ENCODE measurements at regions not wholly inside any gene's neighbourhood (a gene's known extent, or its start where the extent isn't known, plus 50 kb on each side); places are given as distances from the start of the nearest gene placed in this dataset.

DNA sequence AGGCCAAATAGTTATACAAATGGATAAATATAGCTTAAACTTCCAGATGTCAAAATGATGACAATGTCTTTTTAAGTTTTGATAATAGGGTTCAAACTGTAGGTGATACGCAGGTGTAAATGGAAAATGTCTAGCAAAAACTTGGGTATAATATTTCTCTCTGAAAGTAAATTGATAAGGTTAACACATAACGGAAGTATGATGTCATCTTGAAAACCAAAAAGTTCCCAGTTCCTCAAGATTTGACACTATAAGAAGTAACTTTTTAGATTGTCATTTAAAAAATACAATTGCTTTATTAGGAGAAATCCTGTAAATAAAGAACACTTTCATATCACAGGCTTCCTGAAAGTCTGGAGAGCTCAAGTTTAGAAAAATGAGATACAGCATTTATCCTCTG is 483.4 kb downstream of the FRK start:
- no peak for DNase-seq
- Mint-ChIP-seq H3K36me3 (ENCODE audit: unreplicated experiment) (no peaks in the 10 kb centered on the region), H3K9me3 (ENCODE audit: unreplicated experiment) (no peaks in the 10 kb centered on the region), H3K27me3 (ENCODE audit: unreplicated experiment) (no peaks in the 10 kb centered on the region), H3K4me1 (ENCODE audit: low read depth, unreplicated experiment) (no peaks in the 10 kb centered on the region), H3K4me3 (ENCODE audit: unreplicated experiment) (no peak overlapping the region), H3K27ac (ENCODE audit: unreplicated experiment) (no peak overlapping the region)
- TF ChIP-seq, protein P1, sequence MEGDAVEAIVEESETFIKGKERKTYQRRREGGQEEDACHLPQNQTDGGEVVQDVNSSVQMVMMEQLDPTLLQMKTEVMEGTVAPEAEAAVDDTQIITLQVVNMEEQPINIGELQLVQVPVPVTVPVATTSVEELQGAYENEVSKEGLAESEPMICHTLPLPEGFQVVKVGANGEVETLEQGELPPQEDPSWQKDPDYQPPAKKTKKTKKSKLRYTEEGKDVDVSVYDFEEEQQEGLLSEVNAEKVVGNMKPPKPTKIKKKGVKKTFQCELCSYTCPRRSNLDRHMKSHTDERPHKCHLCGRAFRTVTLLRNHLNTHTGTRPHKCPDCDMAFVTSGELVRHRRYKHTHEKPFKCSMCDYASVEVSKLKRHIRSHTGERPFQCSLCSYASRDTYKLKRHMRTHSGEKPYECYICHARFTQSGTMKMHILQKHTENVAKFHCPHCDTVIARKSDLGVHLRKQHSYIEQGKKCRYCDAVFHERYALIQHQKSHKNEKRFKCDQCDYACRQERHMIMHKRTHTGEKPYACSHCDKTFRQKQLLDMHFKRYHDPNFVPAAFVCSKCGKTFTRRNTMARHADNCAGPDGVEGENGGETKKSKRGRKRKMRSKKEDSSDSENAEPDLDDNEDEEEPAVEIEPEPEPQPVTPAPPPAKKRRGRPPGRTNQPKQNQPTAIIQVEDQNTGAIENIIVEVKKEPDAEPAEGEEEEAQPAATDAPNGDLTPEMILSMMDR (IDR thresholded peaks at IDR 0.05; ENCODE audit: partially characterized antibody, unreplicated experiment), result no peak

DNA sequence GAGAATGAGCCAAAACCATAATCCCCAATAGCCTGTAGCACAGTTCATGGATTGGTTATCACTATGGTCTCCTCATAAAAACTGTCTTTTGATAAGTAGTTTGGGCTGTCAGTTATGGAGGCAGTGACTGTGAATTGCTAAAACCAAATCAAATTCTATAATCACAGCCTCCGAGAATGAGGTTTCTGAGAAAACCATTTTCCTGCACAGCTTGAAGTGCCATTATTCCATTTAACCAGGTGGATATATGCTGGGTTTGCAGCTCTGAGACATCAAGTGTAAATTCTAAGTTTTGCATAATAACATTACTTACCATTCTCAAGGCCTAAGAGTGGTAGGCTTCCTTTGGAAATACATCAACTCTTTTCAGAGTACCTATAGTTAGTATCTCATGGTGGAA is 485.4 kb downstream of the FRK start:
- H3K4me3 Mint-ChIP-seq (ENCODE audit: unreplicated experiment), result no peak overlapping the region
- no peak overlapping the region for H3K27ac Mint-ChIP-seq (ENCODE audit: unreplicated experiment)
- H3K27me3 Mint-ChIP-seq (ENCODE audit: unreplicated experiment), result no peaks in the 10 kb centered on the region
- no peaks in the 10 kb centered on the region for H3K9me3 Mint-ChIP-seq (ENCODE audit: unreplicated experiment)
- H3K36me3 Mint-ChIP-seq (ENCODE audit: unreplicated experiment), result no peaks in the 10 kb centered on the region
- no peaks in the 10 kb centered on the region for H3K4me1 Mint-ChIP-seq (ENCODE audit: low read depth, unreplicated experiment)
- TF ChIP-seq, protein P1 (IDR thresholded peaks at IDR 0.05; ENCODE audit: partially characterized antibody, unreplicated experiment), result no peak
- DNase-seq, result no peak

DNA sequence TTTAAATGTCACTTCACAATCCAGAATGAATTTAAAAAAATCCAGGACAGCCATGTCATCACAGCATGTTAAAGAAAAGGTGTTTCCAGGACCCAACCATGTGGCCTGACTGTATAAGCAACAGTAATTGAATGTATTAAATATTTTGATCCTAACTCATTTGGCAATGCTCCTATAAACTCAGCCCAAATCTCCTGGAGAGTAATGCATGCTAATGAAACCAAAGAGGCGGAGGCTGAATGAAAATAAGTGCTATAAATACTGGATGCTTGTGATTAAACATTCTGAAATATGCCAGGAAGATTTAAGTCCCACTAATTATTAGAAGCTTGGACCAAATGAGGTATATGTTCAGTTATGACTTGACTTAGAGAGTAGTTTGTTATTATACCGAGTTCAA is 486.8 kb downstream of the FRK start:
- Mint-ChIP-seq H3K36me3 (ENCODE audit: unreplicated experiment) (no peaks in the 10 kb centered on the region), H3K27me3 (ENCODE audit: unreplicated experiment) (no peaks in the 10 kb centered on the region), H3K4me1 (ENCODE audit: low read depth, unreplicated experiment) (no peaks in the 10 kb centered on the region), H3K9me3 (ENCODE audit: unreplicated experiment) (no peaks in the 10 kb centered on the region), H3K4me3 (ENCODE audit: unreplicated experiment) (no peak overlapping the region), H3K27ac (ENCODE audit: unreplicated experiment) (no peak overlapping the region)
- TF ChIP-seq, protein P1 (IDR thresholded peaks at IDR 0.05; ENCODE audit: partially characterized antibody, unreplicated experiment), result no peak
- no peak for DNase-seq

DNA sequence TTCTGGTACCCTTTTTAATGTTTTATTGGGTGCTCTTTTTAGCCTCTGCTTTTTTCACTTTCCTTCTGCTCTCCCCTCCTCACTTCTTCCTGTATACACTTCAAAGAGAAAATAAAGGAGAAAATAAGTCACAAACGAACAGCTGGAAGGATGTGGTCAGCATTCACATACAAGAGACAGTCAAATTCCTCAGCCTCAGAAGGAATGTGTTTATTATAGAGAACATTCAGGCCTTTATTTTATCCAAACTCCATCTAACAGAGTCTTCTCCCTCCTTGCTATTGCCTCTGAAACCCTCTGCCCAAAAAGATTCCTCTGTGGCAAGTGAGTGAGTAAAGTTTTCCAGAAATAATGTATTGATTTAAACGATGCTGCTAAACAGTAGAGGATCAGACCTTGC is 490.4 kb downstream of the FRK start:
- H3K27ac Mint-ChIP-seq (ENCODE audit: unreplicated experiment), result no peak overlapping the region
- TF ChIP-seq, protein P1 (IDR thresholded peaks at IDR 0.05; ENCODE audit: partially characterized antibody, unreplicated experiment), result no peak
- DNase-seq, result no peak
- no peaks in the 10 kb centered on the region for H3K4me1 Mint-ChIP-seq (ENCODE audit: low read depth, unreplicated experiment)
- H3K4me3 Mint-ChIP-seq (ENCODE audit: unreplicated experiment), result no peak overlapping the region
- H3K9me3 Mint-ChIP-seq (ENCODE audit: unreplicated experiment), result no peaks in the 10 kb centered on the region
- no peaks in the 10 kb centered on the region for H3K36me3 Mint-ChIP-seq (ENCODE audit: unreplicated experiment)
- H3K27me3 Mint-ChIP-seq (ENCODE audit: unreplicated experiment), result no peaks in the 10 kb centered on the region

DNA sequence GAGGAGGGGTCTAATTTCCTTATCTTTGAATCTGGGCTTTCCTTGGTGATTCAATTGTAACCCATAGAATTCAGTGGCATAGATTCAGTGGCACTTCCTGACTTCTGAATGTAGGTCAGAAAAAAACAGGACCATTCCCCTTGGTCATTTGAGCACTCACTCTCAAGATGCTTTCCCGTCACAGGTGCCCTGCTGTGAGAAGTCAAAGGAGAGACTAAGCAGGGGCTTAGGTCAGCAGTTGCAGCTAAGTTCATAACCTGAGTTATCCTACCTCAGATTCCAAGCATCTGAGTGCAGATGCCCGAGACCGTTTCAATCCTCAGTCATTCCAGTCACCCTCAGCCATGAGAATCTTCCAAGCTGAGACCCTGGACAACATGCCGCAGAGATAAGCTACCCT is 506.6 kb downstream of the FRK start:
- no peak overlapping the region for H3K4me3 Mint-ChIP-seq (ENCODE audit: unreplicated experiment)
- DNase-seq, result no peak
- TF ChIP-seq, protein P1 (IDR thresholded peaks at IDR 0.05; ENCODE audit: partially characterized antibody, unreplicated experiment), result no peak
- H3K4me1 Mint-ChIP-seq (ENCODE audit: low read depth, unreplicated experiment), result no peaks in the 10 kb centered on the region
- no peaks in the 10 kb centered on the region for H3K27me3 Mint-ChIP-seq (ENCODE audit: unreplicated experiment)
- H3K9me3 Mint-ChIP-seq (ENCODE audit: unreplicated experiment), result no peaks in the 10 kb centered on the region
- H3K36me3 Mint-ChIP-seq (ENCODE audit: unreplicated experiment), result no peaks in the 10 kb centered on the region
- no peak overlapping the region for H3K27ac Mint-ChIP-seq (ENCODE audit: unreplicated experiment)
